DND-41 (cell line): ENCODE measurements at regions not wholly inside any gene's neighbourhood (a gene's known extent, or its start where the extent isn't known, plus 50 kb on each side); places are given as distances from the start of the nearest gene placed in this dataset.

ENCODE experiments used
- ATAC-seq: fragments of 200-7000 bp; cut with Tn5 transposase; 3 replicates; pipeline ENCODE4 v1.9.1; 2021; ENCODE audit warnings: low read depth; ENCODE audit not compliant: insufficient read depth
- DNase-seq: peaks from one replicate; pipeline ENCODE4 v3.0.0-alpha.2; 2020
- H2AFZ ChIP-seq: 2 replicates; pipeline ENCODE4 v1.6.0; 2012; ENCODE audit warnings: low read depth, low read length
- H3K27ac ChIP-seq: 2 replicates; pipeline ENCODE4 v1.5.1; 2012; ENCODE audit warnings: low read length, inconsistent platforms
- H3K27me3 ChIP-seq: fragments of 200-600 bp; sonication (generic); 2 replicates; pipeline ENCODE4 v1.6.0; 2012; ENCODE audit warnings: low read length, mild to moderate bottlenecking, inconsistent platforms; ENCODE audit not compliant: insufficient read depth, poor library complexity
- H3K36me3 ChIP-seq: 2 replicates; pipeline ENCODE4 v1.5.1; 2012; ENCODE audit warnings: low read length, inconsistent platforms; ENCODE audit not compliant: insufficient read depth
- H3K4me1 ChIP-seq: 2 replicates; pipeline ENCODE4 v1.5.1; 2012; ENCODE audit warnings: mild to moderate bottlenecking, low read length; ENCODE audit not compliant: insufficient read depth
- H3K4me2 ChIP-seq: 2 replicates; pipeline ENCODE4 v1.6.0; 2012; ENCODE audit warnings: mild to moderate bottlenecking, moderate library complexity, low read length, inconsistent platforms; ENCODE audit not compliant: insufficient read depth
- H3K4me3 ChIP-seq, 2 experiments: fragments of 200-600 bp in 1 of 2; shearing (Covaris generic) in 1 of 2; 2 replicates each; pipeline ENCODE4 v1.5.1; 2012 to 2016; ENCODE audit warnings: inconsistent platforms in 2 of 2, low read length in 2 of 2, mild to moderate bottlenecking in 2 of 2, low read depth in 1 of 2, moderate library complexity in 1 of 2
- H3K79me2 ChIP-seq: 2 replicates; pipeline ENCODE4 v1.6.0; 2012; ENCODE audit warnings: low read length, inconsistent platforms; ENCODE audit not compliant: insufficient read depth
- H3K9ac ChIP-seq: 2 replicates; pipeline ENCODE4 v1.6.0; 2012; ENCODE audit warnings: low read depth, mild to moderate bottlenecking, inconsistent platforms, low read length, moderate library complexity
- H3K9me3 ChIP-seq: 2 replicates; pipeline ENCODE4 v1.5.1; 2012; ENCODE audit warnings: low read length, moderate library complexity, mild to moderate bottlenecking, inconsistent platforms; ENCODE audit not compliant: insufficient read depth, severe bottlenecking
- H4K20me1 ChIP-seq: 2 replicates; pipeline ENCODE4 v1.6.0; 2012; ENCODE audit warnings: low read length; ENCODE audit not compliant: insufficient read depth
- CTCF ChIP-seq: IDR thresholded peaks from 2 replicates; pipeline ENCODE4 v1.5.1; 2012; ENCODE audit warnings: borderline replicate concordance, low read length, moderate library complexity, mild to moderate bottlenecking; ENCODE audit not compliant: poor library complexity, severe bottlenecking; ENCODE audit errors: extremely low read depth
- EZH2 ChIP-seq: IDR thresholded peaks from 3 replicates; pipeline ENCODE4 v1.6.1; 2012; ENCODE audit warnings: borderline replicate concordance, low read depth, mild to moderate bottlenecking, moderate library complexity, low read length, inconsistent platforms; ENCODE audit not compliant: severe bottlenecking

GRCh38 chr16:6528217-6528616, 804.4 kb upstream of the RBFOX1 start:
- DNase-seq (no peak), ATAC-seq (no peak)
- no peak overlapping the region for H2AFZ ChIP-seq
- no peak for TF ChIP-seq CTCF
- no peak for TF ChIP-seq EZH2
- H4K20me1 ChIP-seq, result no peaks in the 10 kb centered on the region
- no peaks in the 10 kb centered on the region for H3K4me1 ChIP-seq
- no peak overlapping the region for H3K9ac ChIP-seq
- H3K27ac ChIP-seq, result no peak overlapping the region
- no peaks in the 10 kb centered on the region for H3K79me2 ChIP-seq
- H3K4me2 ChIP-seq, result no peak overlapping the region
- no peaks in the 10 kb centered on the region for H3K9me3 ChIP-seq
- no peaks in the 10 kb centered on the region for H3K36me3 ChIP-seq
- H3K4me3 ChIP-seq, result no peak overlapping the region
- no peaks in the 10 kb centered on the region for H3K27me3 ChIP-seq

GRCh38 chr16:6527646-6528045, 805.0 kb upstream of the RBFOX1 start:
- Histone ChIP-seq H3K9me3 (no peaks in the 10 kb centered on the region), H3K4me2 (no peak overlapping the region), H4K20me1 (no peaks in the 10 kb centered on the region), H3K9ac (no peak overlapping the region), H3K4me1 (no peaks in the 10 kb centered on the region), H2AFZ (no peak overlapping the region), H3K27ac (no peak overlapping the region), H3K4me3 (no peak overlapping the region), H3K36me3 (no peaks in the 10 kb centered on the region), H3K27me3 (no peaks in the 10 kb centered on the region), H3K79me2 (no peaks in the 10 kb centered on the region)
- ATAC-seq, result no peak
- no peak for TF ChIP-seq CTCF
- no peak for TF ChIP-seq EZH2
- no peak for DNase-seq

- Histone ChIP-seq H3K9ac (no peak overlapping the region), H4K20me1 (no peaks in the 10 kb centered on the region), H3K79me2 (no peaks in the 10 kb centered on the region), H3K27ac (no peak overlapping the region), H3K27me3 (no peaks in the 10 kb centered on the region), H3K4me1 (no peaks in the 10 kb centered on the region), H3K36me3 (no peaks in the 10 kb centered on the region), H3K4me2 (no peak overlapping the region), H2AFZ (no peak overlapping the region), H3K9me3 (no peaks in the 10 kb centered on the region), H3K4me3 (no peak overlapping the region)
- ATAC-seq, result no peak
- DNase-seq, result no peak
- no peak for TF ChIP-seq EZH2
- TF ChIP-seq CTCF, result no peak
Measured at GRCh38 chr16:6524501-6524900, 808.1 kb upstream of the RBFOX1 start.
